KMS-11 (cell line): ENCODE measurements at regions not wholly inside any gene's neighbourhood (a gene's known extent, or its start where the extent isn't known, plus 50 kb on each side); places are given as distances from the start of the nearest gene placed in this dataset.

ENCODE experiments used
- H2AFZ ChIP-seq: fragments of 200-600 bp; sonication (generic); 2 replicates; pipeline ENCODE4 v1.6.1; 2016; ENCODE audit warnings: antibody characterized with exemption, mixed run types, low read depth
- H3K27ac ChIP-seq: fragments of 200-600 bp; sonication (generic); 2 replicates; pipeline ENCODE4 v1.6.1; 2016; ENCODE audit warnings: mild to moderate bottlenecking, mixed run types
- H3K27me3 ChIP-seq: fragments of 200-600 bp; sonication (generic); 2 replicates; pipeline ENCODE4 v1.6.1; 2017; ENCODE audit warnings: mild to moderate bottlenecking, low read depth, mixed run types, moderate library complexity; ENCODE audit not compliant: insufficient read depth
- H3K36me3 ChIP-seq: fragments of 200-600 bp; sonication (generic); 2 replicates; pipeline ENCODE4 v1.6.1; 2017; ENCODE audit warnings: mild to moderate bottlenecking, mixed run types; ENCODE audit not compliant: insufficient read depth
- H3K4me1 ChIP-seq: fragments of 200-600 bp; sonication (generic); 2 replicates; pipeline ENCODE4 v1.6.1; 2016; ENCODE audit warnings: mild to moderate bottlenecking, low read depth, mixed run types; ENCODE audit not compliant: poor library complexity, severe bottlenecking
- H3K4me2 ChIP-seq: fragments of 200-600 bp; sonication (generic); 2 replicates; pipeline ENCODE4 v1.7.0; 2016; ENCODE audit warnings: mild to moderate bottlenecking, mixed run types
- H3K4me3 ChIP-seq: fragments of 200-600 bp; sonication (generic); IDR thresholded peaks from 2 replicates; pipeline ENCODE4 v1.6.1; 2017; ENCODE audit warnings: low read depth, low read length, mixed read lengths; ENCODE audit not compliant: insufficient read depth
- H3K79me2 ChIP-seq: fragments of 200-600 bp; sonication (generic); 2 replicates; pipeline ENCODE4 v1.6.1; 2016; ENCODE audit warnings: low read depth, mixed run types; ENCODE audit not compliant: insufficient read depth
- H3K9ac ChIP-seq: fragments of 200-600 bp; sonication (generic); 2 replicates; pipeline ENCODE4 v1.6.1; 2016; ENCODE audit warnings: mild to moderate bottlenecking, mixed run types
- H4K20me1 ChIP-seq: fragments of 200-600 bp; sonication (generic); 2 replicates; pipeline ENCODE4 v1.6.1; 2016; ENCODE audit warnings: mild to moderate bottlenecking, mixed run types; ENCODE audit not compliant: insufficient read depth
- CTCF ChIP-seq: fragments of 200-600 bp; sonication (generic); conservative IDR thresholded peaks from 2 replicates; pipeline ENCODE4 v1.6.1; 2017; ENCODE audit warnings: low read depth, mild to moderate bottlenecking, antibody characterized with exemption, low read length, moderate library complexity, mixed read lengths

GRCh38 chr9:90137801-90138200 is 504.8 kb downstream of the DIRAS2 start:
- no peak for TF ChIP-seq CTCF
- Histone ChIP-seq H2AFZ (no peak overlapping the region), H3K4me1 (no peaks in the 10 kb centered on the region), H3K79me2 (no peaks in the 10 kb centered on the region), H3K27me3 (no peaks in the 10 kb centered on the region), H3K27ac (no peak overlapping the region), H3K4me3 (no peak overlapping the region), H3K4me2 (no peak overlapping the region), H4K20me1 (no peaks in the 10 kb centered on the region), H3K36me3 (no peaks in the 10 kb centered on the region), H3K9ac (no peak overlapping the region)

GRCh38 chr9:90140131-90140818 is 502.3 kb downstream of the DIRAS2 start:
- H3K79me2 ChIP-seq = no peaks in the 10 kb centered on the region
- no peaks in the 10 kb centered on the region for H3K27me3 ChIP-seq
- H4K20me1 ChIP-seq = no peaks in the 10 kb centered on the region
- H2AFZ ChIP-seq = 0 out of 2 replicates have a peak overlapping the region, but pooled peaks have one; percentile 8
- TF ChIP-seq CTCF = no peak
- H3K4me1 ChIP-seq = no peaks in the 10 kb centered on the region
- H3K27ac ChIP-seq = no peak overlapping the region
- no peak overlapping the region for H3K4me3 ChIP-seq
- H3K4me2 ChIP-seq = no peak overlapping the region
- H3K36me3 ChIP-seq = no peaks in the 10 kb centered on the region
- H3K9ac ChIP-seq = no peak overlapping the region

- Histone ChIP-seq H3K4me3 (no peak overlapping the region), H3K79me2 (no peaks in the 10 kb centered on the region), H3K36me3 (no peaks in the 10 kb centered on the region), H3K27ac (no peak overlapping the region), H4K20me1 (no peaks in the 10 kb centered on the region), H3K9ac (no peak overlapping the region), H3K4me1 (no peaks in the 10 kb centered on the region), H3K27me3 (no peaks in the 10 kb centered on the region), H3K4me2 (no peak overlapping the region), H2AFZ (no peak overlapping the region)
- TF ChIP-seq CTCF = peak; percentile 74
Observed at GRCh38 chr9:90141723-90142122, 500.9 kb downstream of the DIRAS2 start.

- H3K4me2 ChIP-seq = no peak overlapping the region
- H3K9ac ChIP-seq = no peak overlapping the region
- H4K20me1 ChIP-seq = no peaks in the 10 kb centered on the region
- no peaks in the 10 kb centered on the region for H3K4me1 ChIP-seq
- peak; percentile 50 for TF ChIP-seq CTCF
- no peaks in the 10 kb centered on the region for H3K79me2 ChIP-seq
- H3K4me3 ChIP-seq = no peak overlapping the region
- no peak overlapping the region for H2AFZ ChIP-seq
- no peak overlapping the region for H3K27ac ChIP-seq
- no peaks in the 10 kb centered on the region for H3K27me3 ChIP-seq
- H3K36me3 ChIP-seq = no peaks in the 10 kb centered on the region
Observed at GRCh38 chr9:90142580-90142979, 500.0 kb downstream of the DIRAS2 start.
